ENCODE measurements at regions not wholly inside any gene's neighbourhood (a gene's known extent, or its start where the extent isn't known, plus 50 kb on each side); places are given as distances from the start of the nearest gene placed in this dataset.

GRCh38 chr14:97844042-97844441 is 1046.9 kb downstream of the VRK1 start:
- TF ChIP-seq POLR2AphosphoS5 (IDR thresholded peaks at IDR 0.05), result no peak
- TF ChIP-seq CTCF (IDR thresholded peaks at IDR 0.05), result no peak
- no peak for TF ChIP-seq EP300 (IDR thresholded peaks at IDR 0.05)
- no peak for TF ChIP-seq POLR2A (IDR thresholded peaks at IDR 0.05; ENCODE audit: low read depth)
- peak; percentile 84 for DNase-seq (ENCODE audit: extremely low spot score)
- H3K4me3 ChIP-seq, result no peak overlapping the region
- 100% methylated on average over 1 of the region's 2 CpGs for WGBS
- intact Hi-C loops (cut with DNase I), result no loop called here
- no peaks in the 10 kb centered on the region for H3K36me3 ChIP-seq
- no peaks in the 10 kb centered on the region for H3K4me1 ChIP-seq
- no peaks in the 10 kb centered on the region for H3K9me3 ChIP-seq
- peaks cover 0 to 33% (median 0%) of the 10 kb centered on the region in 4 donors for H3K27me3 ChIP-seq
- no peak overlapping the region for H3K27ac ChIP-seq (replicated peaks in 1 of 4)

GRCh38 chr14:97846156-97846555 is 1049.0 kb downstream of the VRK1 start:
- Histone ChIP-seq H3K27ac (replicated peaks in 1 of 4) (no peak overlapping the region), H3K4me1 (no peaks in the 10 kb centered on the region), H3K4me3 (no peak overlapping the region), H3K9me3 (no peaks in the 10 kb centered on the region), H3K36me3 (no peaks in the 10 kb centered on the region), H3K27me3 (peaks cover 0 to 12% (median 0%) of the 10 kb centered on the region in 4 donors)
- 91% methylated on average over 1 of the region's 1 CpG for WGBS
- intact Hi-C loops (cut with DNase I), result no loop called here
- TF ChIP-seq POLR2AphosphoS5 (IDR thresholded peaks at IDR 0.05) (no peak), POLR2A (IDR thresholded peaks at IDR 0.05; ENCODE audit: low read depth) (no peak), EP300 (IDR thresholded peaks at IDR 0.05) (no peak), CTCF (IDR thresholded peaks at IDR 0.05) (no peak)
- DNase-seq (ENCODE audit: extremely low spot score), result no peak

- Histone ChIP-seq H3K4me3 (no peak overlapping the region), H3K27ac (replicated peaks in 1 of 4) (no peak overlapping the region), H3K9me3 (no peaks in the 10 kb centered on the region), H3K27me3 (peaks cover 0 to 6% (median 0%) of the 10 kb centered on the region in 4 donors), H3K4me1 (no peaks in the 10 kb centered on the region), H3K36me3 (no peaks in the 10 kb centered on the region)
- DNase-seq (ENCODE audit: extremely low spot score), result peak; percentile 85
- 62% methylated on average over 13 of the region's 13 CpGs for WGBS
- intact Hi-C loops (cut with DNase I), result no loop called here
- TF ChIP-seq POLR2AphosphoS5 (IDR thresholded peaks at IDR 0.05) (no peak), EP300 (IDR thresholded peaks at IDR 0.05) (no peak), POLR2A (IDR thresholded peaks at IDR 0.05; ENCODE audit: low read depth) (no peak), CTCF (IDR thresholded peaks at IDR 0.05) (no peak)
Observed at GRCh38 chr14:97848317-97848980, 1051.3 kb downstream of the VRK1 start.

GRCh38 chr14:97850466-97850865 is 1053.3 kb downstream of the VRK1 start:
- WGBS, result 56% methylated on average over 2 of the region's 2 CpGs
- H3K27me3 ChIP-seq, result peaks cover 0 to 16% (median 0%) of the 10 kb centered on the region in 4 donors
- H3K36me3 ChIP-seq, result no peaks in the 10 kb centered on the region
- no peak overlapping the region for H3K27ac ChIP-seq (replicated peaks in 1 of 4)
- H3K4me3 ChIP-seq, result no peak overlapping the region
- no peaks in the 10 kb centered on the region for H3K9me3 ChIP-seq
- intact Hi-C loops (cut with DNase I), result no loop called here
- no peak for DNase-seq (ENCODE audit: extremely low spot score)
- H3K4me1 ChIP-seq, result no peaks in the 10 kb centered on the region
- TF ChIP-seq POLR2A (IDR thresholded peaks at IDR 0.05; ENCODE audit: low read depth) (no peak), POLR2AphosphoS5 (IDR thresholded peaks at IDR 0.05) (no peak), CTCF (IDR thresholded peaks at IDR 0.05) (no peak), EP300 (IDR thresholded peaks at IDR 0.05) (no peak)

GRCh38 chr14:97850886-97851285 is 1053.7 kb downstream of the VRK1 start:
- Histone ChIP-seq H3K27ac (replicated peaks in 1 of 4) (no peak overlapping the region), H3K36me3 (no peaks in the 10 kb centered on the region), H3K4me1 (no peaks in the 10 kb centered on the region), H3K27me3 (peaks cover 0 to 16% (median 0%) of the 10 kb centered on the region in 4 donors), H3K4me3 (no peak overlapping the region), H3K9me3 (no peaks in the 10 kb centered on the region)
- no peak for TF ChIP-seq POLR2A (IDR thresholded peaks at IDR 0.05; ENCODE audit: low read depth)
- no peak for TF ChIP-seq CTCF (IDR thresholded peaks at IDR 0.05)
- TF ChIP-seq POLR2AphosphoS5 (IDR thresholded peaks at IDR 0.05), result no peak
- TF ChIP-seq EP300 (IDR thresholded peaks at IDR 0.05), result no peak
- 90% methylated on average over 6 of the region's 6 CpGs for WGBS
- peak; percentile 80 for DNase-seq (ENCODE audit: extremely low spot score)
- intact Hi-C loops (cut with DNase I), result no loop called here
